GM23338 (cell line): ENCODE measurements at regions not wholly inside any gene's neighbourhood (a gene's known extent, or its start where the extent isn't known, plus 50 kb on each side); places are given as distances from the start of the nearest gene placed in this dataset.

Source experiments
- ATAC-seq: fragments of 200-7000 bp; cut with Tn5 transposase; 3 replicates; pipeline ENCODE4 v1.9.1; 2020
- DNase-seq: peaks from one replicate; pipeline ENCODE4 v3.0.0-alpha.2; 2015; ENCODE audit warnings: low spot score
- H2AFZ ChIP-seq: fragments of 200-600 bp; sonication (generic); 2 replicates; pipeline ENCODE4 v1.8.0; 2016; ENCODE audit warnings: antibody characterized with exemption, mild to moderate bottlenecking, moderate library complexity
- H3F3A ChIP-seq: fragments of 200-600 bp; sonication (generic); replicated peaks from 2 replicates; pipeline ENCODE4 v1.8.0; 2017; ENCODE audit warnings: antibody characterized with exemption, mixed run types, low read depth
- H3K27ac ChIP-seq: fragments of 200-600 bp; sonication (generic); 2 replicates; pipeline ENCODE4 v1.6.1; 2016; ENCODE audit warnings: low read depth
- H3K27me3 ChIP-seq: fragments of 200-600 bp; sonication (generic); 2 replicates; pipeline ENCODE4 v1.8.0; 2016; ENCODE audit warnings: mild to moderate bottlenecking, mixed run types, moderate library complexity; ENCODE audit not compliant: insufficient read depth
- H3K36me3 ChIP-seq: fragments of 200-600 bp; sonication (generic); 2 replicates; pipeline ENCODE4 v1.8.0; 2016; ENCODE audit warnings: mild to moderate bottlenecking; ENCODE audit not compliant: insufficient read depth
- H3K4me1 ChIP-seq: fragments of 200-600 bp; sonication (generic); 2 replicates; pipeline ENCODE4 v1.8.0; 2016; ENCODE audit warnings: mild to moderate bottlenecking, moderate library complexity; ENCODE audit not compliant: insufficient read depth
- H3K4me2 ChIP-seq: fragments of 200-600 bp; sonication (generic); 2 replicates; pipeline ENCODE4 v1.7.1; 2017; ENCODE audit warnings: mixed run types
- H3K4me3 ChIP-seq: fragments of 200-600 bp; sonication (generic); 2 replicates; pipeline ENCODE4 v1.6.1; 2016; ENCODE audit warnings: mixed run types
- H3K79me2 ChIP-seq: fragments of 200-600 bp; sonication (generic); replicated peaks from 2 replicates; pipeline ENCODE4 v1.8.0; 2017; ENCODE audit warnings: mild to moderate bottlenecking; ENCODE audit not compliant: insufficient read depth
- H3K9me2 ChIP-seq: fragments of 200-600 bp; sonication (generic); 2 replicates; pipeline ENCODE4 v1.8.0; 2017; ENCODE audit not compliant: insufficient read depth
- H4K20me1 ChIP-seq: fragments of 200-600 bp; sonication (generic); replicated peaks from 2 replicates; pipeline ENCODE4 v1.8.0; 2017; ENCODE audit warnings: mild to moderate bottlenecking; ENCODE audit not compliant: insufficient read depth
- H3K27ac Mint-ChIP-seq: 2 replicates; pipeline ENCODE4 v1.8.0; 2020; ENCODE audit warnings: inconsistent platforms, mild to moderate bottlenecking, moderate library complexity, mixed read lengths
- H3K27me3 Mint-ChIP-seq: 3 replicates; pipeline ENCODE4 v1.8.0; 2022; ENCODE audit warnings: low read depth, mild to moderate bottlenecking, moderate library complexity, mixed read lengths, inconsistent platforms; ENCODE audit not compliant: insufficient read depth, poor library complexity
- H3K36me3 Mint-ChIP-seq: 3 replicates; pipeline ENCODE4 v1.8.0; 2021; ENCODE audit warnings: low read depth, mild to moderate bottlenecking, inconsistent platforms, moderate library complexity, mixed read lengths
- H3K4me1 Mint-ChIP-seq: 3 replicates; pipeline ENCODE4 v1.8.0; 2020; ENCODE audit warnings: mild to moderate bottlenecking, inconsistent platforms, mixed read lengths
- H3K4me3 Mint-ChIP-seq: 3 replicates; pipeline ENCODE4 v1.8.0; 2021; ENCODE audit warnings: moderate library complexity, mild to moderate bottlenecking, inconsistent platforms, mixed read lengths
- H3K9me3 Mint-ChIP-seq: 3 replicates; pipeline ENCODE4 v1.8.0; 2020; ENCODE audit warnings: moderate library complexity, mild to moderate bottlenecking, inconsistent platforms, mixed read lengths
- CREB1 ChIP-seq: fragments of 250-450 bp; sonication (Bioruptor Pico); IDR thresholded peaks from 2 replicates; pipeline ENCODE4 v1.5.0; 2020; ENCODE audit warnings: low read depth, mild to moderate bottlenecking, moderate library complexity
- EZH2 ChIP-seq: fragments of 200-600 bp; sonication (generic); IDR thresholded peaks from one replicate; pipeline ENCODE4 v1.8.0; 2017; ENCODE audit warnings: antibody characterized with exemption, mild to moderate bottlenecking, low read depth; ENCODE audit not compliant: unreplicated experiment
- EZH2phosphoT487 ChIP-seq: fragments of 200-600 bp; sonication (generic); IDR thresholded peaks from one replicate; pipeline ENCODE4 v1.8.1; 2018; ENCODE audit warnings: antibody characterized with exemption; ENCODE audit not compliant: unreplicated experiment
- JUNB ChIP-seq: IDR thresholded peaks from one replicate; pipeline ENCODE4 v1.6.1; 2016; ENCODE audit warnings: antibody characterized with exemption; ENCODE audit not compliant: unreplicated experiment
- NANOG ChIP-seq: IDR thresholded peaks from 2 replicates; pipeline ENCODE4 v1.6.1; 2016; ENCODE audit warnings: antibody characterized with exemption, borderline replicate concordance
- POLR2AphosphoS5 ChIP-seq: IDR thresholded peaks from 2 replicates; pipeline ENCODE4 v1.6.1; 2016; ENCODE audit warnings: antibody characterized with exemption, low read depth
- STAT1 ChIP-seq: IDR thresholded peaks from one replicate; pipeline ENCODE4 v1.6.1; 2016; ENCODE audit warnings: antibody characterized with exemption; ENCODE audit not compliant: unreplicated experiment
- ZNF331 ChIP-seq: fragments of 250-450 bp; sonication (Bioruptor Pico); IDR thresholded peaks from 2 replicates; pipeline ENCODE4 v1.5.0; 2020; ENCODE audit warnings: low read depth, mild to moderate bottlenecking, moderate library complexity
- TF ChIP-seq, protein P1 (sequence below), 2 experiments: fragments of 200-600 bp in 1 of 2; sonication (generic) in 1 of 2; conservative IDR thresholded peaks; 2 replicates each; pipeline versions ENCODE4 v1.5.1 to v1.6.1; 2016 to 2017; ENCODE audit warnings: antibody characterized with exemption in 2 of 2, low read depth in 2 of 2, mild to moderate bottlenecking in 2 of 2, moderate library complexity in 1 of 2
- TF ChIP-seq, protein P2 (sequence below): IDR thresholded peaks from 2 replicates; pipeline ENCODE4 v1.6.1; 2016; ENCODE audit warnings: antibody characterized with exemption
- TF ChIP-seq, protein P3 (sequence below): IDR thresholded peaks from one replicate; pipeline ENCODE4 v1.6.1; 2018; ENCODE audit warnings: antibody characterized with exemption; ENCODE audit not compliant: unreplicated experiment

DNA sequence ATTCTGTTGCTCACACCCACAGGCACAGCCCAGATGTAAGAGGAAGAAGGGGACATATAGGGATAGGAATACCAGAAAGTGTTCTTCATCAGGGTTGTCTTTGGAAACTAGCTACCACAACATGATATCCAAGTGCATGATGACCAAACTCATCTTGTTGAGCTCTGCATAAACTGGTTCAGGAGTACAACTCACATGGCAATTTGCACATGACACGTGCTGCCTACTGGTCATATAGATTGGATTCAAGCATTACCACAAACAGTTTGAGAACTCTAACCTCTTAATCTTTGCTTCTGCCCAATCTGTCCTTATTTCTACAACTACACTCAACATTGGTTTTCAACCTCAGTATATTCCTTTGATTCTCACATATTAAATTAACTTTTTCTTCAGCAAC is 184.7 kb upstream of the PCSK2 start:
- H3K4me3 Mint-ChIP-seq, result no peak overlapping the region
- Histone ChIP-seq H4K20me1 (no peaks in the 10 kb centered on the region), H3K27me3 (no peaks in the 10 kb centered on the region), H2AFZ (no peak overlapping the region), H3K4me2 (no peak overlapping the region), H3K4me3 (no peak overlapping the region), H3K4me1 (no peaks in the 10 kb centered on the region), H3F3A (no peaks in the 10 kb centered on the region), H3K27ac (no peak overlapping the region), H3K79me2 (no peaks in the 10 kb centered on the region), H3K36me3 (no peaks in the 10 kb centered on the region), H3K9me2 (peaks cover 10% of the 10 kb centered on the region)
- no peak overlapping the region for H3K27ac Mint-ChIP-seq
- H3K27me3 Mint-ChIP-seq, result peaks cover 3% of the 10 kb centered on the region
- peaks cover 7% of the 10 kb centered on the region; the same call in 1 of the 3 replicates for H3K4me1 Mint-ChIP-seq
- DNase-seq (no peak), ATAC-seq (no peak)
- no peak for TF ChIP-seq EZH2phosphoT487
- TF ChIP-seq, protein P1, sequence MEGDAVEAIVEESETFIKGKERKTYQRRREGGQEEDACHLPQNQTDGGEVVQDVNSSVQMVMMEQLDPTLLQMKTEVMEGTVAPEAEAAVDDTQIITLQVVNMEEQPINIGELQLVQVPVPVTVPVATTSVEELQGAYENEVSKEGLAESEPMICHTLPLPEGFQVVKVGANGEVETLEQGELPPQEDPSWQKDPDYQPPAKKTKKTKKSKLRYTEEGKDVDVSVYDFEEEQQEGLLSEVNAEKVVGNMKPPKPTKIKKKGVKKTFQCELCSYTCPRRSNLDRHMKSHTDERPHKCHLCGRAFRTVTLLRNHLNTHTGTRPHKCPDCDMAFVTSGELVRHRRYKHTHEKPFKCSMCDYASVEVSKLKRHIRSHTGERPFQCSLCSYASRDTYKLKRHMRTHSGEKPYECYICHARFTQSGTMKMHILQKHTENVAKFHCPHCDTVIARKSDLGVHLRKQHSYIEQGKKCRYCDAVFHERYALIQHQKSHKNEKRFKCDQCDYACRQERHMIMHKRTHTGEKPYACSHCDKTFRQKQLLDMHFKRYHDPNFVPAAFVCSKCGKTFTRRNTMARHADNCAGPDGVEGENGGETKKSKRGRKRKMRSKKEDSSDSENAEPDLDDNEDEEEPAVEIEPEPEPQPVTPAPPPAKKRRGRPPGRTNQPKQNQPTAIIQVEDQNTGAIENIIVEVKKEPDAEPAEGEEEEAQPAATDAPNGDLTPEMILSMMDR (conservative IDR thresholded peaks at IDR 0.05; ENCODE audit: low read depth in 2 of 2), result no peak
- TF ChIP-seq STAT1, result no peak
- TF ChIP-seq, protein P2, sequence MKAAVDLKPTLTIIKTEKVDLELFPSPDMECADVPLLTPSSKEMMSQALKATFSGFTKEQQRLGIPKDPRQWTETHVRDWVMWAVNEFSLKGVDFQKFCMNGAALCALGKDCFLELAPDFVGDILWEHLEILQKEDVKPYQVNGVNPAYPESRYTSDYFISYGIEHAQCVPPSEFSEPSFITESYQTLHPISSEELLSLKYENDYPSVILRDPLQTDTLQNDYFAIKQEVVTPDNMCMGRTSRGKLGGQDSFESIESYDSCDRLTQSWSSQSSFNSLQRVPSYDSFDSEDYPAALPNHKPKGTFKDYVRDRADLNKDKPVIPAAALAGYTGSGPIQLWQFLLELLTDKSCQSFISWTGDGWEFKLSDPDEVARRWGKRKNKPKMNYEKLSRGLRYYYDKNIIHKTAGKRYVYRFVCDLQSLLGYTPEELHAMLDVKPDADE, result no peak
- TF ChIP-seq JUNB, result no peak
- TF ChIP-seq, protein P3, sequence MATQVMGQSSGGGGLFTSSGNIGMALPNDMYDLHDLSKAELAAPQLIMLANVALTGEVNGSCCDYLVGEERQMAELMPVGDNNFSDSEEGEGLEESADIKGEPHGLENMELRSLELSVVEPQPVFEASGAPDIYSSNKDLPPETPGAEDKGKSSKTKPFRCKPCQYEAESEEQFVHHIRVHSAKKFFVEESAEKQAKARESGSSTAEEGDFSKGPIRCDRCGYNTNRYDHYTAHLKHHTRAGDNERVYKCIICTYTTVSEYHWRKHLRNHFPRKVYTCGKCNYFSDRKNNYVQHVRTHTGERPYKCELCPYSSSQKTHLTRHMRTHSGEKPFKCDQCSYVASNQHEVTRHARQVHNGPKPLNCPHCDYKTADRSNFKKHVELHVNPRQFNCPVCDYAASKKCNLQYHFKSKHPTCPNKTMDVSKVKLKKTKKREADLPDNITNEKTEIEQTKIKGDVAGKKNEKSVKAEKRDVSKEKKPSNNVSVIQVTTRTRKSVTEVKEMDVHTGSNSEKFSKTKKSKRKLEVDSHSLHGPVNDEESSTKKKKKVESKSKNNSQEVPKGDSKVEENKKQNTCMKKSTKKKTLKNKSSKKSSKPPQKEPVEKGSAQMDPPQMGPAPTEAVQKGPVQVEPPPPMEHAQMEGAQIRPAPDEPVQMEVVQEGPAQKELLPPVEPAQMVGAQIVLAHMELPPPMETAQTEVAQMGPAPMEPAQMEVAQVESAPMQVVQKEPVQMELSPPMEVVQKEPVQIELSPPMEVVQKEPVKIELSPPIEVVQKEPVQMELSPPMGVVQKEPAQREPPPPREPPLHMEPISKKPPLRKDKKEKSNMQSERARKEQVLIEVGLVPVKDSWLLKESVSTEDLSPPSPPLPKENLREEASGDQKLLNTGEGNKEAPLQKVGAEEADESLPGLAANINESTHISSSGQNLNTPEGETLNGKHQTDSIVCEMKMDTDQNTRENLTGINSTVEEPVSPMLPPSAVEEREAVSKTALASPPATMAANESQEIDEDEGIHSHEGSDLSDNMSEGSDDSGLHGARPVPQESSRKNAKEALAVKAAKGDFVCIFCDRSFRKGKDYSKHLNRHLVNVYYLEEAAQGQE, result no peak
- no peak for TF ChIP-seq NANOG
- TF ChIP-seq EZH2, result no peak
- TF ChIP-seq CREB1 (CRISPR knock-in tag), result no peak
- H3K36me3 Mint-ChIP-seq, result no peaks in the 10 kb centered on the region
- no peaks in the 10 kb centered on the region for H3K9me3 Mint-ChIP-seq

DNA sequence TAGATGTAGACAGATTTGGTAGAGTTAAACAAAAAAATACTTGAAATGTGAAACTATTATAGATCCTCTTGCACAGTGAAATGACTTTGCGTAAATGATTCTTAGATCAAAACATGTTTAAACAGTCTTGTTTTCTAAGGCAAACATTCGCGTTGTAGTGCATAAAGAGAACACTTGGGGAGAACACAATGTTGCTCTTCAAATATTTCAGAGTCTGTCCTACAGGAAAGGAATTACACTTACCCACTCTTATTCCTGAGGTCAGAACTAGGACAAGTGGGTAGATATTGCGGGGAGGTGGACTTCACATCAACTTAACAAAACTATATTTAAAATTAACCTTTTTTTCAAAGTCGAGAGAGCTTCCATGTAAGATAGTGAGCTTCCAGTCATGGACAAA is 183.5 kb upstream of the PCSK2 start:
- Histone ChIP-seq H3K27ac (no peak overlapping the region), H3K4me2 (no peak overlapping the region), H3K36me3 (no peaks in the 10 kb centered on the region), H3K4me3 (no peak overlapping the region), H3K4me1 (no peaks in the 10 kb centered on the region), H3K79me2 (no peaks in the 10 kb centered on the region), H2AFZ (no peak overlapping the region; the same call in 1 of the 2 replicates), H4K20me1 (no peaks in the 10 kb centered on the region), H3K27me3 (no peaks in the 10 kb centered on the region), H3F3A (no peaks in the 10 kb centered on the region), H3K9me2 (peaks cover 7% of the 10 kb centered on the region)
- H3K27ac Mint-ChIP-seq, result no peak overlapping the region
- ATAC-seq (no peak), DNase-seq (no peak)
- no peak overlapping the region for H3K4me3 Mint-ChIP-seq
- H3K4me1 Mint-ChIP-seq, result peaks cover 7% of the 10 kb centered on the region; the same call in 1 of the 3 replicates
- no peaks in the 10 kb centered on the region for H3K36me3 Mint-ChIP-seq
- H3K9me3 Mint-ChIP-seq, result no peaks in the 10 kb centered on the region
- peaks cover 3% of the 10 kb centered on the region for H3K27me3 Mint-ChIP-seq
- TF ChIP-seq CREB1 (CRISPR knock-in tag) (no peak), POLR2AphosphoS5 (no peak), ZNF331 (no peak), NANOG (no peak), JUNB (no peak), EZH2 (no peak), EZH2phosphoT487 (no peak), STAT1 (no peak)
- TF ChIP-seq, protein P1 (conservative IDR thresholded peaks at IDR 0.05; ENCODE audit: low read depth in 2 of 2), result no peak
- TF ChIP-seq, protein P2, result no peak
